ENCODE measurements at regions not wholly inside any gene's neighbourhood (a gene's known extent, or its start where the extent isn't known, plus 50 kb on each side); places are given as distances from the start of the nearest gene placed in this dataset.

DNA sequence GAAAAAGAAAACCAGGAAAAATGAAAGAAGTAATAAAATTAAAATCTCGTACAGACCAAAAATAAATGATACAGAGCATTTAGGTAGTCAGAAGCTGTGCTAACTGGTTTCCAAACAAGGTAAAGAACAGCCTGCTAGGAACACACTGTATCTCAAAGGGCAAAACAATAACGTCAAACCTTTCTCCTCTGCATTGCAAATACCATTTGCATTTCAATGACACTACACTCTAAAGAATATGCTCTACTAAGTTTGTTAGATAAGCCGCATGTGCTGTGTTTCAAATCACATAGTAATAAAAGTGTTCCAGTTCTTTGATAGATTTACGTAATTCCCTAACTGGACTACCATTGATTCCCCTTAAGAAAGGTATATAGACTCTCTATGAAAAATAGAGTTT, 648.8 kb downstream of the PLA2G4A start:
- H3K4me3 Mint-ChIP-seq, result no peak overlapping the region
- H3K36me3 Mint-ChIP-seq (ENCODE audit: low read depth), result no peaks in the 10 kb centered on the region
- DNase-seq, result no peak
- TF ChIP-seq CTCF (IDR thresholded peaks at IDR 0.05), result no peak
- H3K9me3 Mint-ChIP-seq, result no peaks in the 10 kb centered on the region
- H3K4me1 Mint-ChIP-seq, result no peaks in the 10 kb centered on the region
- H3K27me3 Mint-ChIP-seq (ENCODE audit: low read depth, poor library complexity), result peaks cover 3% of the 10 kb centered on the region
- H3K27ac Mint-ChIP-seq, result no peak overlapping the region

GRCh38 chr1:187481581-187482148, 652.9 kb downstream of the PLA2G4A start:
- Mint-ChIP-seq H3K4me1 (no peaks in the 10 kb centered on the region), H3K4me3 (no peak overlapping the region), H3K27me3 (ENCODE audit: low read depth, poor library complexity) (peaks cover 3% of the 10 kb centered on the region), H3K36me3 (ENCODE audit: low read depth) (no peaks in the 10 kb centered on the region), H3K27ac (no peak overlapping the region), H3K9me3 (no peaks in the 10 kb centered on the region)
- TF ChIP-seq CTCF (IDR thresholded peaks at IDR 0.05), result no peak
- no peak for DNase-seq

DNA sequence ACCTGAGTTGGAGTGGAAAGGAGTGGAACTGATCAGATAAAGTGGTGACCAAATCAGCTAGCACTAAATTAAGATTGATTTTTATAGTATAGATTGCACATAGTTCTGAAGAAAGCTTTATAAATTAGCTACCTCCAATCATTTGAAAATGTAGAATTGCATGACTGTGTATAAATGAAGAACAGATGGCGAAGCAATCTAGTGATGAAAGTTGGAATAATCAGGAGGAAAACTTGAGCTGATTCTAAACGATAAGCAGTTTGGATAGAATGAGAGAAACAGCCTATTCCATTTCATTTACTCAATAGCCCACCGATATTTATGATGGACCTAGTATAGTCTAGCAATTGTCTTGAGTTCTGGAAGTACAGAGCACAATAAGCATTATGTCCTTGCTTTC, 661.5 kb downstream of the PLA2G4A start:
- no peaks in the 10 kb centered on the region for H3K36me3 Mint-ChIP-seq (ENCODE audit: low read depth)
- no peak for DNase-seq
- no peaks in the 10 kb centered on the region for H3K9me3 Mint-ChIP-seq
- H3K4me1 Mint-ChIP-seq, result no peaks in the 10 kb centered on the region
- no peak for TF ChIP-seq CTCF (IDR thresholded peaks at IDR 0.05)
- no peak overlapping the region for H3K27ac Mint-ChIP-seq
- no peak overlapping the region for H3K4me3 Mint-ChIP-seq
- no peaks in the 10 kb centered on the region for H3K27me3 Mint-ChIP-seq (ENCODE audit: low read depth, poor library complexity)

DNA sequence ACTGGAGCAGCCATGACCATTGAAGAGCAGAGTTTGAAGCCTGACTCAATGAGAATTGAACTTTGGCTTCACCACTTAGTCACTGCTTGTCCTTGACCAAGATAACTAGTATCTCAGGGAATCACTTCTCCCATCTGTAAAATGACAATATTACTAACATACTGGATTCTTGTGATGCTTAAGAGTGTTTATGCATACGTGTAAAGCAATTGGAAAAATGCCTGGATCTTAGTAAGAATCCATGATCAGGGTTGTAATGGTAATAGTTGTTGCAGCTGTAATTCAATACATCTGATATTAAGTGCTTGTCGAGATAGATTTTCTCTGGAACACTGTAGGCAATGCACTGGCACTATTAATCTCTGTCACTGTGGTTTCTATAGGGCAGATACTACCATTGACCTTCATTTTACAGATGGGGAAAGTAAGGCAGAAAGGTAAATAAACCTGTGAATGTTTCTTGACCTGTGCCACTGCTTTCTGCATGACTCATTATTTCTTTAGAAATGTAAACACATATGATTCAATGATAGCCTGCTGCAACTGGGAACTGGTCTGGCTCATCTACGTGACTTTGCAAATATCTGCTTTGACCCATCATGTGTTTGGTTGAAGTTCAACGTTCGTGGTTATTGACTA, 662.5 kb downstream of the PLA2G4A start:
- Mint-ChIP-seq H3K9me3 (no peaks in the 10 kb centered on the region), H3K27ac (no peak overlapping the region), H3K36me3 (ENCODE audit: low read depth) (no peaks in the 10 kb centered on the region), H3K27me3 (ENCODE audit: low read depth, poor library complexity) (no peaks in the 10 kb centered on the region), H3K4me1 (no peaks in the 10 kb centered on the region), H3K4me3 (no peak overlapping the region)
- DNase-seq, result no peak
- TF ChIP-seq CTCF (IDR thresholded peaks at IDR 0.05), result no peak

- H3K36me3 Mint-ChIP-seq (ENCODE audit: low read depth), result no peaks in the 10 kb centered on the region
These were observed 669.3 kb downstream of the PLA2G4A start for GRCh38 chr1:187498028-187498427.

More at GRCh38 chr1:187498028-187498427, 669.3 kb downstream of the PLA2G4A start:
- H3K4me1 Mint-ChIP-seq, result no peaks in the 10 kb centered on the region
- DNase-seq, result no peak
- no peak for TF ChIP-seq CTCF (IDR thresholded peaks at IDR 0.05)
- H3K4me3 Mint-ChIP-seq, result no peak overlapping the region
- H3K27ac Mint-ChIP-seq, result no peak overlapping the region
- no peaks in the 10 kb centered on the region for H3K9me3 Mint-ChIP-seq
- H3K27me3 Mint-ChIP-seq (ENCODE audit: low read depth, poor library complexity), result no peaks in the 10 kb centered on the region

Measured in nephron progenitor cell (in vitro differentiated cells).